ENCODE measurements at regions not wholly inside any gene's neighbourhood (a gene's known extent, or its start where the extent isn't known, plus 50 kb on each side); places are given as distances from the start of the nearest gene placed in this dataset.

DNA sequence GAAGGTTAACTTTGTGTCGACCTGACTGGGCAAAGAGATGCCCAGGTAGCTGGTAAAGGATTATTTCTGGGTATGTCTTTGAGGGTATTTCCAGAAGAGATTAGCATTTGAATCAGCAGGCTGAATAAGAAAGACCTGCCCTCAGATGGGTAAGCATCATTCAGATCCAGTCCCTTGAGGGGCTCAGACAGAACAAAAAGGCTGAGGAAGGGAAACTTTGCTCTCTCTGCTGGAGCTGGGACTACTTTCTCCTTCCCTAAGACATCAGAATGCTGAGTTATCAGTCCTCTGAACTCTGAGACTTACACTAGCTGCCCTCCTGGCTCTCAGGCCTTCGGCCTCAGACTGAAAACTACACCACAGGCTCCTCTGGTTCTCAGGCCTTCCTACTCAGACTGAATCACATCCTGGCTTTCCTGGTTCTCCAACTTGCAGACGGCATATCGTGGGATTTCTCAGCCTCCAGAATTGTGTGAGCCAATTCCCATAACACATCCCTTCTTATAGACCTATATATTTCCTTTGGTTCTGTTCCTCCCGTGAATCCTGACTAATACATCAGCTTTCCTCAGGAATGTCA is 982.9 kb downstream of the TUSC7 start:
- TF ChIP-seq POLR2A (IDR thresholded peaks at IDR 0.05) (no peak), POLR2AphosphoS5 (IDR thresholded peaks at IDR 0.05; ENCODE audit: insufficient read depth in 1 of 2, low read depth in 1 of 2) (no peak)
- TF ChIP-seq, protein P1, sequence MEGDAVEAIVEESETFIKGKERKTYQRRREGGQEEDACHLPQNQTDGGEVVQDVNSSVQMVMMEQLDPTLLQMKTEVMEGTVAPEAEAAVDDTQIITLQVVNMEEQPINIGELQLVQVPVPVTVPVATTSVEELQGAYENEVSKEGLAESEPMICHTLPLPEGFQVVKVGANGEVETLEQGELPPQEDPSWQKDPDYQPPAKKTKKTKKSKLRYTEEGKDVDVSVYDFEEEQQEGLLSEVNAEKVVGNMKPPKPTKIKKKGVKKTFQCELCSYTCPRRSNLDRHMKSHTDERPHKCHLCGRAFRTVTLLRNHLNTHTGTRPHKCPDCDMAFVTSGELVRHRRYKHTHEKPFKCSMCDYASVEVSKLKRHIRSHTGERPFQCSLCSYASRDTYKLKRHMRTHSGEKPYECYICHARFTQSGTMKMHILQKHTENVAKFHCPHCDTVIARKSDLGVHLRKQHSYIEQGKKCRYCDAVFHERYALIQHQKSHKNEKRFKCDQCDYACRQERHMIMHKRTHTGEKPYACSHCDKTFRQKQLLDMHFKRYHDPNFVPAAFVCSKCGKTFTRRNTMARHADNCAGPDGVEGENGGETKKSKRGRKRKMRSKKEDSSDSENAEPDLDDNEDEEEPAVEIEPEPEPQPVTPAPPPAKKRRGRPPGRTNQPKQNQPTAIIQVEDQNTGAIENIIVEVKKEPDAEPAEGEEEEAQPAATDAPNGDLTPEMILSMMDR (IDR thresholded peaks at IDR 0.05): no peak
